Hepatocyte (in vitro differentiated cells): ENCODE measurements at regions not wholly inside any gene's neighbourhood (a gene's known extent, or its start where the extent isn't known, plus 50 kb on each side); places are given as distances from the start of the nearest gene placed in this dataset.
A peak's percentile ranks its signal among the peaks of the same experiment; 100 is the strongest.

Source experiments
- DNase-seq: peaks from one replicate; pipeline ENCODE4 v3.0.0-alpha.2; 2016; ENCODE audit warnings: low spot score
- H2AFZ ChIP-seq: fragments of 200-600 bp; sonication (generic); 2 replicates; pipeline ENCODE4 v1.6.0; 2016; ENCODE audit warnings: antibody characterized with exemption, mild to moderate bottlenecking
- H3K27ac ChIP-seq: fragments of 200-600 bp; sonication (generic); 2 replicates; pipeline ENCODE4 v1.5.1; 2016; ENCODE audit warnings: mild to moderate bottlenecking
- H3K27me3 ChIP-seq: fragments of 200-600 bp; sonication (generic); 2 replicates; pipeline ENCODE4 v1.6.1; 2016
- H3K36me3 ChIP-seq: fragments of 200-600 bp; sonication (generic); replicated peaks from 2 replicates; pipeline ENCODE4 v1.5.1; 2016; ENCODE audit warnings: low read depth; ENCODE audit not compliant: insufficient read depth
- H3K4me1 ChIP-seq: fragments of 200-600 bp; sonication (generic); 2 replicates; pipeline ENCODE4 v1.5.1; 2016; ENCODE audit warnings: mild to moderate bottlenecking, moderate library complexity; ENCODE audit not compliant: insufficient read depth
- H3K4me2 ChIP-seq: fragments of 200-600 bp; sonication (generic); 2 replicates; pipeline ENCODE4 v1.6.0; 2016
- H3K4me3 ChIP-seq: fragments of 200-600 bp; sonication (generic); 2 replicates; pipeline ENCODE4 v1.5.1; 2016; ENCODE audit warnings: mild to moderate bottlenecking
- H3K79me2 ChIP-seq: fragments of 200-600 bp; sonication (generic); 2 replicates; pipeline ENCODE4 v1.6.0; 2017; ENCODE audit warnings: mild to moderate bottlenecking
- H3K9me2 ChIP-seq: fragments of 200-600 bp; sonication (generic); replicated peaks from 2 replicates; pipeline ENCODE4 v1.6.0; 2017; ENCODE audit warnings: mild to moderate bottlenecking; ENCODE audit not compliant: insufficient read depth
- H3K9me3 ChIP-seq: fragments of 200-600 bp; sonication (generic); 2 replicates; pipeline ENCODE4 v1.5.1; 2016; ENCODE audit warnings: low read depth, mild to moderate bottlenecking
- H4K20me1 ChIP-seq: fragments of 200-600 bp; sonication (generic); 2 replicates; pipeline ENCODE4 v1.6.0; 2016; ENCODE audit warnings: mild to moderate bottlenecking; ENCODE audit not compliant: insufficient read depth, poor library complexity, severe bottlenecking
- CTCF ChIP-seq: fragments of 200-600 bp; sonication (generic); IDR thresholded peaks from 2 replicates; pipeline ENCODE4 v1.5.1; 2016; ENCODE audit warnings: antibody characterized with exemption, mild to moderate bottlenecking; ENCODE audit not compliant: poor library complexity
- EZH2 ChIP-seq: fragments of 200-600 bp; sonication (generic); IDR thresholded peaks from 2 replicates; pipeline ENCODE4 v1.6.1; 2016; ENCODE audit warnings: antibody characterized with exemption, mild to moderate bottlenecking, borderline replicate concordance
- EZH2phosphoT487 ChIP-seq: fragments of 200-600 bp; sonication (generic); IDR thresholded peaks from one replicate; pipeline ENCODE4 v1.6.1; 2018; ENCODE audit warnings: antibody characterized with exemption, mild to moderate bottlenecking, low read depth, moderate library complexity; ENCODE audit not compliant: unreplicated experiment, severe bottlenecking
- whole genome bisulfite sequencing: methylation state at CpG from one replicate; pipeline ENCODE4 v1.1.6; 2016; ENCODE audit warnings: low lambda C conversion rate; ENCODE audit errors: missing lambda C conversion rate; 5-methylcytosine and 5-hydroxymethylcytosine counted together

DNA sequence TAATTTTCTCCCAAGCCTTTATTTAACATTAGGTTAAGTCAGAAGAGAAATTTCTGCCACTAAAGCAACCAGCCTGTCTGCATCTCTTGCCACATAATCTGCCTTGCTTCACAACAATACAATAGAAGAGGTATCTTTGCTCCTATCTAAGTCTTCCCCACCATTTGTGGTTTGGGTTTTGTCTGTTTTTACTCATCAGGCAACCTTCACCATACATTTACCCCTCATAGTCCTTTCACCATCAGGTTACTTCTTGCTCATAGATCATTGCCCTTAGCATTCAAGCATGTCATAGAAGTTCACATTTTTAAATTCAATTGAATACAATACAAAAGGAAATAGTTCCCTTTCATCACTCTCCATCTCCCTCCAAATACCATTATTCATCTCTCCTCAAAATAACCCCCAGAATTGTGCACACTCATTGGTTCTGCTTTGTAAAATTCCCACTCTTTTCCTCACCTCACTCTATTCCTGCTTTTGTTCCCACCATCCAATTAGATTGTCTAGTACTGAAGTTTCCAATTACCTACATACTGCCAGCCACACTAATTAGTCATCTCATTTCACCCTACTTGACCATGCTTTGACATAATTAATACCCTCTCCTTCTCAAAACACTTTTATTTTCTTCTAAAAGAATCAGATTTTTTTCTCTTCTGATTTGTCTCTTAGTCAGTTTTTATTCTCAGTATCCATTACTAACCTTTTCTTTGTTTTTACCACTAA lies 1957.0 kb upstream of the AGA start:
- no peaks in the 10 kb centered on the region for H3K4me1 ChIP-seq
- H3K9me3 ChIP-seq: no peaks in the 10 kb centered on the region
- no peaks in the 10 kb centered on the region for H4K20me1 ChIP-seq
- H3K36me3 ChIP-seq: no peaks in the 10 kb centered on the region
- TF ChIP-seq EZH2phosphoT487: no peak
- no peak for TF ChIP-seq EZH2
- no peak for TF ChIP-seq CTCF
- DNase-seq: no peak
- H3K27me3 ChIP-seq: no peaks in the 10 kb centered on the region
- H3K27ac ChIP-seq: no peak overlapping the region
- H3K4me2 ChIP-seq: no peak overlapping the region
- no peak overlapping the region for H3K4me3 ChIP-seq
- H2AFZ ChIP-seq: no peak overlapping the region
- no peaks in the 10 kb centered on the region for H3K79me2 ChIP-seq
- H3K9me2 ChIP-seq: no peaks in the 10 kb centered on the region

- no peaks in the 10 kb centered on the region for H3K4me1 ChIP-seq
- 43% methylated on average over 1 of the region's 1 CpG for WGBS
Observed at GRCh38 chr4:179415037-179415846, 1973.0 kb upstream of the AGA start.

DNA sequence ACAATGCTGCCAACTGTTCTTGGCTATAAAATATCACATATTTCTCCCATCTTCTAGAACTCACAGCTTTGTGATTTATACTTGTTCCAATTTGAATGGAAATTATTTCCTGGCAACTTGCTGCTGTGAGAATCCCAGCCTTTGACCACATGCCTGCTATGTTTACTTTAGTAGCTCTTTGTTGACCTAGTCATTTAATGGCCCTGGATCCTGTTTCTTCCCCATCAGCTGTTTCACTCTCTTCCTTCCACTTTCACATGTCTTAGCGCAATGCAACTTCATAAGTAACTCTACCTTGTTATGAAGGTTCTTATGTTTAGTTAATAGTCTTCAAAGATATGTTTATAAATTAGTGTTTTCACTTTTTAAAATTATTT lies 1973.6 kb upstream of the AGA start:
- Histone ChIP-seq H3K4me3 (no peak overlapping the region), H3K4me1 (no peaks in the 10 kb centered on the region), H3K79me2 (no peaks in the 10 kb centered on the region), H3K27me3 (no peaks in the 10 kb centered on the region), H4K20me1 (no peaks in the 10 kb centered on the region), H3K27ac (no peak overlapping the region), H2AFZ (no peak overlapping the region), H3K36me3 (no peaks in the 10 kb centered on the region), H3K9me2 (no peaks in the 10 kb centered on the region), H3K4me2 (no peak overlapping the region), H3K9me3 (no peaks in the 10 kb centered on the region)
- DNase-seq: peak; percentile 51
- WGBS: 35% methylated on average over 1 of the region's 1 CpG
- TF ChIP-seq EZH2phosphoT487: no peak
- TF ChIP-seq EZH2: no peak
- TF ChIP-seq CTCF: no peak

More at GRCh38 chr4:179415037-179415846, 1973.0 kb upstream of the AGA start:
- Histone ChIP-seq H4K20me1 (no peaks in the 10 kb centered on the region), H3K9me3 (no peaks in the 10 kb centered on the region), H3K4me3 (no peak overlapping the region), H3K27me3 (no peaks in the 10 kb centered on the region), H3K27ac (no peak overlapping the region), H3K9me2 (no peaks in the 10 kb centered on the region), H3K79me2 (no peaks in the 10 kb centered on the region), H3K36me3 (no peaks in the 10 kb centered on the region), H2AFZ (no peak overlapping the region), H3K4me2 (no peak overlapping the region)
- DNase-seq: no peak
- TF ChIP-seq EZH2phosphoT487 (no peak), CTCF (no peak), EZH2 (no peak)
